ENCODE measurements at regions not wholly inside any gene's neighbourhood (a gene's known extent, or its start where the extent isn't known, plus 50 kb on each side); places are given as distances from the start of the nearest gene placed in this dataset.
"Not testable (repeated sequence)": the region's sequence is repeated elsewhere in the genome, so short reads cannot be mapped to it uniquely, and the experiment has no call there.

DNA sequence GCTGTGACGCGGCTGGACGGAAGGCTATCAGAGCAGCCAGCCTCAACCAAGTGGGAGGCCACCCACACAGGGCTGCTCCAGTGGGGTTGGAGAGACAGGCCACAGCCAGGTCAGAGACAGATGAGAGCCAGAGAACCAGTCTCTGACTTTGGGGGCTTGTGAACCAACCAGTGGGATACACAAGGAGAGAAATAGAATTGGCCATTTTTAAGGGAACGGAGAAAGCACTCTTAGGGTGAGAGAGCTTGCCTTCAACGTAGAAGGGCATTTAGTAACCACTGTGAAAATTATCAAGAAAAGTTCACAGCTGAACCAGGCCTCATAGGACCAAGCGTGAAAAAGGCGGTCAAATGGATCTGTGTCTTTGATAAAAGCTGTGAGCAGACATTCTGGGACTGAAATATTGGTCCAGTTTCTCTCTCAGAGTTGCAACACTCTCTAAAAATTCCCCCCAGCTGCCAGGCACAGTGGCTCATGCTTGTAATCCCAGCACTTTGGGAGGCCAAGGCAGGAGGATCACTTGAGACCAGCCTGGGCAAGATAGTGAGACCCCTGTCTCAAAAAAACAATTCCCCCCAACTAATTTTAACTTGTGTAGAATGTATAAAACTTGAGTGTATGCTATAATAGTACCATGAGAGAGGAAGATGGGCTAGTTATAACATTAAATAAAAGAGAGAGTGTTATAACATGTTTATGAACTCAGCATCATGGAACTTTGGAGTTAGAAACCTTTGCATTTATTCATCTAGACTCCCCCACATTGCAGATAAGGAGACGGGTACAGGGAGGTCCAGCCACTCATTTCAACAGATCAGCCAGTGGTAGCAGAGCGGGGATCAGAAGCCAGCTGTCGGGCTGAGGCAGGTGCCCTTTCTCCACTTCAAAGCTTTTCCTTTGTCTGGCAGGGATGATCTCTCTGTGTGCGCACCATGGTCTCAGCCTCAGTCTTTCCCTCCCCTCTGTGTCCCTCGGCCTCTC, 132.2 kb downstream of the NPIPB11 start:
- not testable (repeated sequence) for DNase-seq (ENCODE audit: low spot score)

GRCh38 chr16:29273298-29274054, 133.0 kb downstream of the NPIPB11 start:
- DNase-seq (ENCODE audit: low spot score), result not testable (repeated sequence)

DNA sequence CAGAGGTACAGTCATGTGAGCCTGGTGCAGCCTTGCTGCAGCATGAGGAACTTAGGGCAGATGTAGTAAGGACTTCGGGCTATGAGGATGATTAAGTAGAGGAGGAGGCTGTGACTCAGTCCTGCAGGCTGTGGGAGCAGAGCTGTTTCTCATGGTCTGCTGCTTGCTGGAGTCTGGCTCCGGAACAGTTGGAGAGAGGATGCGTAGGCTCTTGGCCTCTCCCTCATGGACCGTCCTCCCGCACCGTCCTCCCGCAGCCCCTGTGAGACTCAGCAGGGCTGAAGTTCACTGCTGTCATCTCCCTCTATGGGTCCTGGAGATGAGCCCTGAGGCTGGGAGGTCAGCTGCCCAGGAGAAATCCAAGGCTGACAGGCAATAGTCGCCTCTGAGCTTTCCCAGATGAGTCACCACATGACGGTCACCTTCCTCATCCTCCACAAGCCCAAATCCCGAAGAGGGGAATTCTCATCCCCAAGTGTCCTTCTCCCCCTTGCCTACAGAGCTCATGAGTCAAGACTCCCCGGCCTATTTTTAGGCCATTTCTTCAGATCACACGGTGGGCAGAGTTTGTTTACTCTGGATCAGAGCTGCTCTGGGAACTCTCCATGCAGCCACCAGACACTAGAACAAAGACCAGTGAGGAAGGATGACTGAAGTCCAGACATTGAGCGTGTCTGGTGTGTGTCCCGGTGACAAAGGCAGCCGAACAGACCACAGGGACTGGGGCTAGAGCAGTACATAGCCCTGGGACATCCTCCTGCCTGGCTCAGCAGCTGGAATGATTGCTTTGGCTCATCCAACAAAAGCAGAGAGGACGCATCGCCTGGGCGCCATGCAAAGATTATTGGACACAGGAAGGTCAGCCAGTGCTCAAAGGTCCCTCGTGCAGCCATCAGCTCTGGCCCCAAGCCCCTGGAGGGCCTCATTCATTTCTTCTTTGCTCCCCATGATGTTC, 134.5 kb downstream of the NPIPB11 start:
- DNase-seq (ENCODE audit: low spot score), result peak; percentile 4

DNA sequence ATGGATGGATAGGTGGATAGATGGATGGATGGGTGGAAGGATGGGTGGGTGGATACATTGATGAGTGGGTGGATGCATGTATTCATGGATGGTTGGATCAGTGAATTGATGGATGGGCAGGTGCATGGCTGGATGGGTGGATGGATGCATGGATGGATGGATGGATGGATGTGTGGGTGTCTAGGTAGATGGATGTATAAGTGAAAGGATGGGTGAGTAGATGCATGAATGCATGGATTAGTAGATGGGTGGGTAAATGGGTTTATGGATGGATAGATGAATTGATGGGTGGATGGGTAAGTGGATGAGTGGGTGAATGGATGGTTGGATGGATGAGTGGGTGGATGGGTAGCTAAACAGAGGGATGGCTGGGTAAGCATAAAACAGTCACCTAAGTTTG, 135.6 kb downstream of the NPIPB11 start:
- not testable (repeated sequence) for DNase-seq (ENCODE audit: low spot score)

- DNase-seq (ENCODE audit: low spot score), result not testable (repeated sequence)
These were observed 136.5 kb downstream of the NPIPB11 start for GRCh38 chr16:29270033-29270432.

- not testable (repeated sequence) for DNase-seq (ENCODE audit: low spot score)
These were observed 137.2 kb downstream of the NPIPB11 start for GRCh38 chr16:29269192-29269811.

GRCh38 chr16:29268785-29269191, 137.7 kb downstream of the NPIPB11 start:
- DNase-seq (ENCODE audit: low spot score), result not testable (repeated sequence)

DNA sequence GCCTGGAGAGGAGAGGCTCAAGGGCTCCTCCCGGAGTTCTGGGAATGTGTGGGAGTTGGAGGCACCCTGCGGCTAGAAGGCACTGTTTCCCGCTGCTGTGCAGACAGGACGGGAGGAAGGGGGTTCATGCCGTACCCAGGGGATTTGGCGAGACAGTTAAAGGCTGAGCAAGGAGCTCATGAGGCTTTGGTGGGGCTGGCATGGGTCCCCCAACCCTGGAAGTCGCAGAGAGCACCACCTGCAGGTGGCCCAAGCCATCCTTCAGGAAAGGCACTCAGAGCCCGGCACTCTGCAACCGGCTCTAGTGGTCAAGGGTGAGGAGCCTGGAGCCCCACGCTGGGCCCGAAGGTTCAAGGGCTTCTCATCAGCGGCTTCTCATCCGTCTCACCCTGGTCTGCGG, 138.2 kb downstream of the NPIPB11 start:
- not testable (repeated sequence) for DNase-seq (ENCODE audit: low spot score)

DNA sequence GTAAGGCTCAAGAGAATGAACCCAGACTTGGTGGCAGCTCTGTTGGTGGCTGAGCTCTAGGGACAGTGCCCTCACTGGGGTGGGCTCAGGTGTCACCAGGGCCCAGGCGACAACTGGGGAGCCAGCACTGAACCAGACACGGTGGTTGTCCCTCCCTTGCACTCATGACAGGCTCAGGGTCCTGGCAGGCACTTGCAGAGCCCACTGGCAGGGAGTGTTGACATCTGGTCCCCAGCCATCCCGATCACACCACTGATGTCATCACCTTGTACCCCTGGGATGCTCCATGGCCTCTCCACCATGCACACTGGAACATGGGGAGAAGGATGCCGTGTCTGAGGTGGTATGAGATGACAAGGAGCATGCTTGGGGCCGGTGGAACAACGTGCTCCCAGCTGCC, 138.6 kb downstream of the NPIPB11 start:
- not testable (repeated sequence) for DNase-seq (ENCODE audit: low spot score)

GRCh38 chr16:29267055-29267619, 139.4 kb downstream of the NPIPB11 start:
- not testable (repeated sequence) for DNase-seq (ENCODE audit: low spot score)

GRCh38 chr16:29266612-29267011, 139.9 kb downstream of the NPIPB11 start:
- DNase-seq (ENCODE audit: low spot score), result not testable (repeated sequence)

DNA sequence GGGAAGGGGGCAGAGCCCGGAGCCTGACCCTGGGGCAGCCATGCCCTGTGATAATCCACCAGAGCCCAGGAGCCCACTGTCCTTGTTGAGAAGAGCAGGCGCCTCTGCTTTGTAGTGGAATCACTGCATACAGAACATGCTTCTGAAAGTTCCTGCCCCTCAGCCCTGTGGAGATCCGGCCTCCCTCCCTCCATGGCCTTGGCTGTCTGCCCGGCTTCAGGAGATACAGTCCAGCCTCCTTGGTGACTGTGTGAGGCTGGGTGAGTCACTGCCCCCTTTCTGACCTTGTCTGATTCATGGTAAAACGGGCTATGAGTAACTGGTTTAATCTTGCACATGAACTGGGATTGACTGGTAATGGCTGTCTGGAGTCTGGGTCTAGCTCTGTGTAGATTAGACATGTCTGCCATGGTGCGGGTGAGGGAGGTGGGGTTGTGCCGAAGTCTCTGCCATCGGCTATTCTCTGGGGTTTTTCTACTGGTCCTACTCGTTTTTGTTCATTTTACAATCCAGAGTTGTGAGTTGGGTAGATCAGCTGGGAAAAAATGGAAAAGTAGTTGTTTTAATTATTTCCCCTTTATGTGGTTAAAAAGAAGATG, 141.2 kb downstream of the NPIPB11 start:
- DNase-seq (ENCODE audit: low spot score), result not testable (repeated sequence)

DNA sequence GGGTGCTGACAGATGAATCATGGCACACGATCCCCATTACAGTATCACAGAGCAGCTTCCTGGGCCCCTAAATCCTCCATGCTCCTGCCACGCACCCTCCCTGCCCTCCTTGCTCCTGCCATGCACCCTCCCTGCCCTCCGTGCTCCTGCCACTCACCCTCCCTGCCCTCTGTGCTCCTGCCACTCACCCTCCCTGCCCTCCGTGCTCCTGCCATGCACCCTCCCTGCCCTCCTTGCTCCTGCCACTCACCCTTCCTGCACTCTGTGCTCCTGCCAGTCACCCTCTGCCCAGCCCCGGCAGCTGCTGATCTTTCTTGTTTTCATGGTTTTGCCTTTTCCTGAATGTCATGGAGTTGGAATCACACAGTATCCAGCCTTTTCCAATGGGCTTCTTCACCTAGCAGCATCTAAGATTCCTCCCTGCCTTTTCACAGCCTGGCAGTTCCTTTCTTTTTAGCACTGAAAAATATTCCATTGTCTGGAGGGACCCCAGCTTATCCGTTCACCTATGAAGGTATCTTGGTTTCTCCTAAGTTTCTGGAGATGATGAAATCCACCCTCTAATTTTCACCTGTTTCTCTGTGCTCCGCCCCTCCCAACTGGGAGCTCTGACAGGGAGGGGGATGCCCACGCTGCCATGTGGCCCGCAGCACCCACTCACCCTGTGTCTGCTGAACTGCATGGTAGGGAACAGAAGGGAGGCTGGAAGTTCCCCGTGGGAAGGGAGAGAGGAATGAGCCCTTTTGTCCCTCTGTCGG, 142.3 kb downstream of the NPIPB11 start:
- DNase-seq (ENCODE audit: low spot score), result not testable (repeated sequence)

- not testable (repeated sequence) for DNase-seq (ENCODE audit: low spot score)
These were observed 143.8 kb downstream of the NPIPB11 start for GRCh38 chr16:29262725-29263124.

- not testable (repeated sequence) for DNase-seq (ENCODE audit: low spot score)
These were observed 144.9 kb downstream of the NPIPB11 start for GRCh38 chr16:29261427-29262248.

- not testable (repeated sequence) for DNase-seq (ENCODE audit: low spot score)
These were observed 145.7 kb downstream of the NPIPB11 start for GRCh38 chr16:29260683-29261426.

DNA sequence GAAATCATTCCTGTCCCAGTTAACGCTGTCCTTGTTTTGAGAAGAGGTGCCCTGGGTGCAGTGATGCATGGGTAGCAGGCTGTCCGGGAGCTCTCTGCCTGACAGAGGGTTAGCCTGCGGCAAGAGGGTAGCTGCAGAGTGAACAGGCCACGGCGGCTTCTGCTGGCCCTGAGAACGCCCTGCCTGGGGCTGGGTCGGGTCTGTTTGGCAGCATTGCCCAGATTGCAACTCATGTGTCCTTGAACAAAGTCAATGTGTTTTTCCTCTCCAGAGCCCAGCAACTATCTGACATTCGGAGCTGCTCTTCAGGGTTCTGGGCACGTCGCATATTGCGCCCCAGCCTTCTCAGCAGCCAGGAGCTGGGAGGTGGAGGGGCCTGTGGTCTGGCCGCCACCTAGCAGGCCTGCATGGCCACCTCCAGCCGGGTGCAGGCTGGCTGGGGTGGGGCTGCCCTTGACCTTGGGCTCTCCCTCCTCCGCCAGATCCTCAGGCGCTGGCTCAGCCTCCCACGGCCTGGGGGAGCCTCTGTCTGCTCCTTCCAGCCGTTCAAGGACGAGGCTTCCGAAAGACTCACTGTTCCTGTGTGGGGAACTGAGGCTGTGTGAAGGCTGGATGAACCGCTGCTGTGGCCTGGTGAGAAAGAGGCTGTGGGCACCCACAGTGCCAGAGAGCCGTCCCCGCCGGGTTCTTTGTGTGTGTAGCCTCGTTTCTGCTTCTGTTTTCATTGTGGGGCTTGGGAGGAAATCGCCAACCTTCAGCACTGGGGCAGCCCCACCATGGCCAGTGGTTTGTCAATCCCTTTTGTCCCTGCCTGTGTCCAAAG, 146.7 kb downstream of the NPIPB11 start:
- not testable (repeated sequence) for DNase-seq (ENCODE audit: low spot score)
